Hypothalamus (tissue), 51 donors: ENCODE measurements at regions not wholly inside any gene's neighbourhood (a gene's known extent, or its start where the extent isn't known, plus 50 kb on each side); places are given as distances from the start of the nearest gene placed in this dataset.
"Not testable (repeated sequence)": the region's sequence is repeated elsewhere in the genome, so short reads cannot be mapped to it uniquely, and the experiment has no call there.

Source experiments
- DNase-seq, 51 donors: peaks; one replicate each; lab custom pipeline; 2025; lab: John Stamatoyannopoulos, UW

DNA sequence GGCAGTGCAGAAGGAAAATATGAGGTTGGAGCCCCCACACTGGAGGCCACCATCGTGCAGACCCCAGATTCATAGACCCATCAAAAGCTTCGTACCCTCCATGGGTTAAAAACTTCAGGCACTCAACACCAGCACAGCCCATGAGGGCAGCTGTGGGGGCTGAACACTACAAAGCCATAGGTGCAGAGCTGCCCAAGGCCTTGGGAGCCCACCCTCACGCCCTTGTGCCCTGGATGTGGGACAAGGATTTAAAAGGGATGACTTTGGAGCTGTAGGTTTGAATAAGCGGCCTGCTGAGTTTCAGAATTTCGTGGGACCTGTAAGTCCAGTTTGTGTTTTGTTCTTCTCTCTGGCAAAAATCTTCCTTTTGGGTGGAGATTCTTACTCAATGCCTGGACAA is 747.6 kb downstream of the SPATA31A6 start:
- DNase-seq: not testable (repeated sequence)

DNA sequence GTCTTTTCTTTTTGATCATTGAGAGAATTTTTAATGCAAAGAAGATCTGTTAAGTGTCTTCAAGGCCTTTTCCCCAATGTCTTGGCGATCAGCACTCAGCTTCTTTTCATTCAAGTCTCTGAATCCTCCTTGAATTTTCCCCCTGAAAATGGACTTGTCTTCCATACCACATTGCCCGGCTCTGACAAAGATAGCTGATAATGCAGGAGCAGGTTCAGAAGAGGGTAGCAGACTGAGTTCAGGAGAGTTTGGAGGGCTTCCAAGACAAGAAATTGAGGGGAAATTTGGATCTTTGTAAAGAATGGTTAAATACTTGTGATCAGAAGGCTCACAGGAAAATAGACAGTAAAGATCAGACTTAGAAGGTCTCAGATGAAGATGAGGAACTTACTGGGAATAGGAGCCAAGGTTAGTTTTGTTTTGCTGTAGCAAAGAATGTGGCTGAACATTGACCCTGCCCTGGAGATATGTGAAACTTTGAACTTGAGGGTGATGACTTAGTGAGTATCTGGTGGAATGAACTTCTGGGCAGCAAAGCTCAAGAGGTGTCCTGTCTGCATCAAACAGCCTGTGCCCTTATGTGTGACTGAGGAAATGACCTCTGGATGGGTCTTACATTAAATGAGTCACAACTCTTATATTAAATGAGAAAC is 754.2 kb downstream of the SPATA31A6 start:
- DNase-seq: not testable (repeated sequence)

DNA sequence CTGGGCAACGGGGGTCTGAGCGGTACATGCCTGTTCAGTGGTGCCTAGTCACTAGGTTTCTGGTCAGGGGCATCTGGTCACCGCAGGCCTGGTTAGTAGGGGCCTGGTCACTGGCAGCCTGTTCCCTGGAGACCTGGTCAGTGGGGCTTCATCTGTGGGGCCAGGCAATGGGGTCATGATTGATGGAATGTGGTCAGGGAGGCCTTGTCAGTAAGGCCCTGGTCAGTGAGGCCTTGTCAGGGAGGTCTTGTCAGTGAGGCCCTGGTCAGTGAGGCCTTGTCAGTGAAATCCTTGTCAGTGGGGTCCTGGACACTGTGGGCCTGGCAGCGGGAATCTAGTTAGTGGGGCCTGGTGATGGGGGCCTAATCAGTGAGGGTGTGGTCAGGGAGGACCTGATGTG is 763.6 kb downstream of the SPATA31A6 start:
- peak in 6 of 51 donors; percentile 0 to 5 (median 2) for DNase-seq

DNA sequence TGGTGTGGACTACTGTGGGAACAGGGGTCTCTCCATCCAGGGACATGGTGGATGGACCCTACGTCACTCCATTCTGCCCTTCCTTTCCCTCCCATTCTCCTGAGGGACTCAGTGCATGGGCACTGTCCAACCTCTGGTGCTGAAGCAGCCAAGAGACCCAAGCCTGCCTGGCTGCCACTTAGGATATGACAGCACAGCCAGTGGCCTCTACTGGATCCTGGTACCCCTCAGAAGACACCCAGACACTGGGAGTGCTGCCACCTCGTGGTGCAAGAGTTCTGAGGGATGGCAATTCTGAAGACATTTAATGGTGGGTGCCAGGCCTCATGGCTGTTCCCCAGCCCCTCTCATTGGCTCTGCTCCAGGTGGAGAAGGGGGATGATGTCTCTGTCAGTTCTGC is 767.8 kb downstream of the SPATA31A6 start:
- not testable (repeated sequence) for DNase-seq

DNA sequence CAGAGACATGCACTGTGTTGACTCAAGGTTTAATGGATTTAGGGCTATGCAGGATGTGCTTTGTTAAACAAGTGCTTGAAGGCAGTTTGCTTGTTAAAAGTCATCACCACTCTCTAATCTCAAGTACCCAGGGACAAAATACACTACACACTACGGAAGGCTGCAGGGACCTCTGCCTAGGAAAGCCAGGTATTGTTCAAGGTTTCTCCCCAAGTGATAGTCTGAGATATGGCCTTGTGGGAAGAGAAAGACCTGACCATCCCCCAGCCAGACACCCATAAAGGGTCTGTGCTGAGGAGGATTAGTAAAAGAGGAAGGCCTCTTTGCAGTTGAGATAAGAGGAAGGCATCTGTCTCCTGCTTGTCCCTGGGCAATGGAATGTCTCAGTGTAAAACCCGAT is 781.7 kb downstream of the SPATA31A6 start:
- not testable (repeated sequence) for DNase-seq

DNA sequence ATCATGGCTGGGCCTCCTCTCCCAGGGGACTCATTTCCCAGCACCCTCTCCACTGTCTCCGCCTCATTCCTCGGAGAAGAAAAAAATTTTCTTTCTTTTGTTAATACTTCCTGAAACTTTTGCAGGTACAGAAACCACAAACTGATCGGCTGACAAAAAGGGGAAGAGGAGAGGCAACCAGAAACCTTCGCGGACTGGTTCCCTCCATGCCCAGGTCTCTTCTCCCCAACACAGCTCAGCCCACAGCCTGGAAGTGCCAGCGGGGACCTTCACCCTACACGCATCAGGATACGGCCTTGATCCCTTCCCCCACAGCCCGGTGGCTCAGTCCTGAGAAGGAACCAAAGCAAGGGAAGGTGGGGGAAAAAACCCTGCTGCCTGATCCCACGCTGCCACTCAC is 788.4 kb downstream of the SPATA31A6 start:
- not testable (repeated sequence) for DNase-seq

DNA sequence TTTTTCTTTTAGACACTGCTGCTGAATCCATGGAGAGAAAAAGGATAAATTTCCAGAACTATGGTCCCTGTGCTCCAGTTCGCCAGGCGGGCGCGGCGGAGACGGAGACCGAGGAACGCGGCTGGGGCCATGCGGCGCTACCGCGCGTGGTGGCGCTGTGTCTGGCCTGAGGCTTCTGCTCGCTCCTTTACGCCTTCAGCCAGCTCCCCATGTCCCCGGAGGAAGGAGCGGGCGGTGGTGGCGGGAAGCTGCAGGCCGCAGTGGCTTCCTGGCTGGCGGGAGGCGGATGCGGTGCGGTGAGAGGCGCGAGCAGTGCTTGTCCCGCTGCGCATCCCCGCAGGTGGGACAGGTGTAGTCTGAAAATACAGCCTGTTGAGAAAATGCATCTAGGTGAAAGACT is 791.3 kb downstream of the SPATA31A6 start:
- DNase-seq: not testable (repeated sequence)

DNA sequence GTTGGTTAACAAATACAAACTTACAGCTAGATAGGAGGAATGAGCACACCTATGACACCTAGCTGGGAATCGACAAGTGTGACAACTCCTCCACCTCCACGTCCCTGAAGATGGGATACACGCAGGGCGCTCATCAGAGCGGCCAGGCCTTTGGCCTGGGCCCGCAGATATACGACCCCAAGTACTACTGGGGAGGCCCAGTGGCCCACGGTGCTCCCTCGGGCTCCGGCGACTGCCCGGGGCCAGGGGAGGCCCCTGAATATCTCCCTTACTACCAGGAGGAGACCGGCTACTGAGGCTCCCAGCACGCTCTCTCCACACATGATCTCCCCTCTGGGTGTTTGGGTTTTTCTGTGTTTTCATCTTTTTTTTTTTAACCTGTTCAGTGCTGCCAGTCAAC is 801.3 kb downstream of the SPATA31A6 start:
- DNase-seq: not testable (repeated sequence)
